Tibial nerve (tissue), 4 donors: ENCODE measurements at regions not wholly inside any gene's neighbourhood (a gene's known extent, or its start where the extent isn't known, plus 50 kb on each side); places are given as distances from the start of the nearest gene placed in this dataset.

Experiments
- CTCF ChIP-seq, 5 experiments: fragments of 200-600 bp in 3 of 5; fragments of 450-650 bp in 2 of 5; sonication (generic) in 3 of 5; IDR thresholded peaks; one replicate each; pipeline ENCODE4 v1.5.1; 2016 to 2019; ENCODE audit warnings: antibody characterized with exemption in 5 of 5, mild to moderate bottlenecking in 3 of 5, moderate library complexity in 2 of 5
- EP300 ChIP-seq, 2 donors: sonication (generic); formaldehyde crosslinking; IDR thresholded peaks; one replicate each; pipeline ENCODE4 v1.6.1; 2017; ENCODE audit warnings: antibody characterized with exemption in 2 of 2, mild to moderate bottlenecking in 1 of 2

GRCh38 chr10:10797513-10797912 is 220.2 kb upstream of the CELF2 start:
- TF ChIP-seq EP300 (IDR thresholded peaks at IDR 0.05) (no peak), CTCF (IDR thresholded peaks at IDR 0.05) (no peak)
